GM21737 (cell line): ENCODE measurements at regions not wholly inside any gene's neighbourhood (a gene's known extent, or its start where the extent isn't known, plus 50 kb on each side); places are given as distances from the start of the nearest gene placed in this dataset.

Experiments
- ATAC-seq: cut with Tn5 transposase; IDR thresholded peaks from one replicate; pipeline ENCODE4 v1.9.1; 2021; ENCODE audit warnings: mild to moderate bottlenecking, moderate library complexity; ENCODE audit not compliant: unreplicated experiment

DNA sequence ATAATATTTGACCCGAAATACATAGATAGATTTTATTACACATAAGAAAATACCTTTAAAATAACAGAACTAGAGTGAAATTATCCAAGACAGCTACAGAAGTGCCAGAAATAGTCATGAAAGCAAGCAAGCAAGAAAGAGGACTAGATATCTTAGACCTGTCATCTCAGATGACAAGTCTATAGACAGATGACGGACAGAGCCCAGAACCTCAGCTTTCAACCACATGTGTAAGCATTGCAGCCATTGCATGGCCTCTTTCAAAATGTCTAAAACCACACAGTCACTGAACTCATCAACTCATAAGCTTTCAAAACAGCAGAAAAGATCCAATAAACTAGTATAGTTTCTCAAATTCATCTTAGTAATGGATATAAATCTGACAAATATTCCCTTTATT lies 59.8 kb upstream of the FHIT start:
- ATAC-seq: no peak

DNA sequence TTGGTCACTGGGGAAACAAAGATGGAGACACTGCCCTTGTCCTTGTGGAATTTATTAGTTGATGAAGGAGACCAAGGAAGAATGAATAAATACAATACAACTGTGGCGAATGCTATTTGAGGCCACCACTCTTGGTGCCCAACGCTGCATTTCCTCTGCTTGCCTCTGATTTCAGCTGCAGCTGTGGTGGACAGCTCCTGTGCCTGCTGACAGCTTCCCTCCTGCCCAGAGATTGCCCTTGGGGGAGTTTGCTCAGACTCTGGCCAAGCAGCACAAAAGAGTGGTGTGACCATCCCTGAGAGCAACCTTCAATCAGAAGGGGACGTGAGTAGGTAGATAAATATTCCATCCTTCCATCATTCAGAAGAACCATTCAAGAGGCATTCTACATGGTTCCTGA lies 64.6 kb upstream of the FHIT start:
- ATAC-seq: no peak

DNA sequence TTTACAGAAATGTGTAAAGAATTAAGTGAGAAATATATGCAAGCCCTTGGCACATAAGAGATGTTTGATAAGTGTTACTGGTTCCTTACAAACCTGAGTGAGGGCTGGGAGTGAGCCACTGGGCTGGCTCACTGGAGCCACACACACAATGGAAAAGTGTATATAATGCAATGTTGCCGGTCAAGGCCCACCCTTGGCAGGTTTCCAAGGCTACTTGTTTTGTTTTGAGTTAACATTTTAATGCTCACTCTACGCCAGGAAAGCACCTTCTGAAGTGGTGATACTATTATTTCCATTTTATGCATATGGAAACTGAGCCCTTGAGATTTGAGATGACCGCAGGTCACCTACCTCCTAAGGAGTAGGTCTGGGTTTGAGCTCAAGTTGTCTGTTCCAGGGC lies 71.8 kb upstream of the FHIT start:
- ATAC-seq: no peak

- no peak for ATAC-seq
Observed at GRCh38 chr3:61331929-61332552, 80.8 kb upstream of the FHIT start.

DNA sequence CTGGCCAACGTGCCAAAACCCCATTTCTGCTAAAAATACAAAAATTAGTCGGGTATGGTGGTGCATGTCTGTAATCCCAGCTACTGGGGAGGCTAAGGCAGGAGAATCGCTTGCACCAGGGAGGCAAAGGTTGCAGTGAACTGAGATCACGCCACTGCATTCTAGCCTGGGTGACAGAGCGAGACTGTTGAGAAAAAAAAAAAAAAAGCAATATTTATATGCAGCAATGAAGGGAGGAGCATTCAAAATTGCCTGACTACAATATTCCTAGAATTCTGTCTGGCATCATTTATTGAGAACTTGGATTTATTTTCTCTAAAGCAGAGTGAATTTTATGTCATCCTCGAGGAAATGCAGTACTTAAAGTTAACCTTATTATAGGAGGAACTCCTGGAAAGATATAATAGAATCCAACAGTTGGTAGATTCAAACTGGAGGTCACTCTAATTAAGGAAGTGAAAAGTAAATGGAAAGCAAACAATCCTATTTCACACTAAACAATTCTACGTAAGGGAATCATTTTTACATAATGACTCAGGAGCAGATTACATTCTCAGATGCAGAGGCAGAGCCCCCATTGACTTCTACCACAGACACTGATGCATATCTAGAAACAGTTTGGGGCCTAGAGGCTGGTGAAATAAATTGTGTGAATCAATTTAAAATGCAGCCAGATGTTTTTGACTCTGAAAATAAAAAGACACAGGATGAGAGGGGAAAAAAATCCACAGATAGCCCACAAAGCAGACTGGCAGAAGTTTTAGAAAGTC lies 82.1 kb upstream of the FHIT start:
- no peak for ATAC-seq

DNA sequence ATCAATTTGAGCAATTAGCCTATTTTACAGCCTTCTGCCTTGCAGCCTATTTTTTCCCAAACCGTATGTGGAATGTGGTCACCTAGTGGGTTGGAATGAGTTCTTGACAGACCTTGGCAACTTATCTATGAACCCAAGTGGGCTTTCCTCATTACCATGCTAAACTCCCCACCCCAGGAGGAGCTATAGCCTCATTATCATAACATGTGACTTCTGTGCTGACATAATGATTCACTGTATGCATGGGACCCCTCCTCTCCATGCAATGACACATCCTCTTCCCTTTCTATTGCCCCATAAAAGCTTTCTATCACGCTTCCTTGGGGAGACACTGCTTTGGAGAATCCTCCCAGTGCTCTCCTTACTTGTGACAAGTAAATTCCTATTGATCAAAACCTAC lies 83.5 kb upstream of the FHIT start:
- no peak for ATAC-seq

GRCh38 chr3:61340931-61341461 lies 89.7 kb upstream of the FHIT start:
- ATAC-seq: no peak

DNA sequence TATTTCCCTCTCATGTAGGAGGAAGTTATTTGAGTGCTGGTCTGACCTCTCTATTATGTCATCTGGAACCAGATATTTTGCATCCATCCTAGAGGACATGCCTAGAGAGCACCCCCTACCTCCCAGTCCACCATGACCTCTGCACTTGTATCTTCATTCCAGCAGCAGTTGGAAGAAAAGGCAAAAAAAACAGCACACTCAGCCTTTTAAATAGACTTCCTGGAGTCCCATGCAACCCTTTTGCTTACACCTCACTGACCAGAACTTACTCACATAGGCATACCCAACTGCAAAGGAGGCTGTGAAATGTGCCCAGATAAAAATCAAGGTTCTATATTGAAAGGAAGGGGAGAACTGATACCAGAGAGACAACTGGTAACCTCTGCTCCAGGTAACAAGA lies 92.3 kb upstream of the FHIT start:
- no peak for ATAC-seq

DNA sequence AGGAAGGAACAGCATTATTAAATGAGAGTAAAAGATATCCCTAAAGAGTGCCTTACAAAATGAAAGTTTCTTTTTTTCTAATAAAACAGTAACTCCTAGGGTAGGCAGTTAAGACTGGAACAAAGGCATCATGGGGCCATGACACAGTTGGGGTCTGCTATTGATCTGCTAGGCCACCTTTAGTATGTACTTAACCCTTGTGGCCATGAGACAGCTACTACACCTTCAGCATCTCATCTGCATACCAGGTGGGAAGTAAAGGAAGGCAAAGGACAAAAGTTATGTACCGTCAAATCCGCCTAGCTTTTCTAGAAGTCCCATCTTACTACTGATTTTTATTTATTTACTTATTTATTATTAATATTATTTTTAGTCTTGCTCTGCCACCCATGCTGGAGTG lies 93.8 kb upstream of the FHIT start:
- ATAC-seq: no peak

- ATAC-seq: no peak
Observed at GRCh38 chr3:61347981-61348380, 96.7 kb upstream of the FHIT start.

- no peak for ATAC-seq
Observed at GRCh38 chr3:61349717-61350116, 98.5 kb upstream of the FHIT start.

- no peak for ATAC-seq
Observed at GRCh38 chr3:61350782-61351309, 99.6 kb upstream of the FHIT start.

- ATAC-seq: no peak
Observed at GRCh38 chr3:61352306-61352705, 101.1 kb upstream of the FHIT start.

DNA sequence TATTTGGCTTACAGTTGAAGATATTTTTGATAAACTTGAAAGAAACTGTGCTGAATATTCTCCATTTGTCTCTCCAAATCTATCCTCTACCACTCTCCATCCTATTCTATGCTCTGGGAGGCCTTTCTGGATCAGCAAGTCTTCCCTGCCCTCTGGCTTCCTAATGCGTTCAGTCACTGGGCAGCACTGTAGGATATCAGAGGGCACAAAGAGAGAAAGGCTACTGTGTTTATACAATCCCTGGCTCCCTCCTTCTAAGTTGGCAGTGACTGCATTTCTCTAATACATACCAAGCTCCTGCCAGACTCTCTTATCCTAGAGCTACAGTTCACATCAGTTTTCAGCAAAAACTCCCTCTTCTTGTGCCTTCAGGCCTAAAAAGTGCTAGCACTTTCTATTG lies 102.1 kb upstream of the FHIT start:
- no peak for ATAC-seq

DNA sequence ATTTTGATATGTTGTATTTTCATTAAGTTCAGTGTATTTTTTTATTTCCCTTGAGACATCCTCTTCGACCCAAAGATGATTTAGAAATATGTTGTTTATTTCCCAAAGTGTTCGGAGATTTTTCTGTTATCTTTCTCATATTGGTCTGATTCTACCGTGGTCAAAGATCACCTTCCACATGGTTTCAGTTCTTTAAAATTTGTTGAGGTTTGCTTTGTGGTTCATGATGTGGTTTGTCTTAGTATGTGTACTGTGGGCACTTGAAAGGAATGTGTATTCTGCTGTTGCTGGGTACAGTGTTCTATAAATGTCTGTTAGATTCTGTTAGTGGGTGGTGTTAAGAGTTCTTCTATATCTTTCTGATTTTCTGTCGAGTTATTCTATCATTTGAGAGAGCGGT lies 103.4 kb upstream of the FHIT start:
- ATAC-seq: no peak

- ATAC-seq: no peak
Observed at GRCh38 chr3:61356685-61357084, 105.4 kb upstream of the FHIT start.

DNA sequence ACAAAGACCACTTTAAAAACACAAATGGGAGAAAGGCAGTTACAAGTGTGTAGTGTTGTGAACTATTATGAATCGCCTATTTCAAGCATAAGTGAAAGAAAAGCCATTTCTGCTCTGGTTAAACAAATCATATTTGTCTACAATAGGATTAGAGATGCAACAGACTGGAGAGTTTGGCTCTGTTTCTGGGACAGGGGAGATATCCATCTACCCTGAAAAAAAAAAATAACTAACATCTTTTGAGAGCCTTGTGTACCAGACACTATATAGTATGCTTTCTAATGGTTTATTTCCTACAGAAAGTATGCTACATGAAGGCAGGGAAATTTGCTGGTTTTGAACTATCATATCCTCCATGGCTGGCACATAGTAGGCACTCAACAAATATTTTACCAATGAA lies 106.7 kb upstream of the FHIT start:
- ATAC-seq: no peak

GRCh38 chr3:61358364-61358763 lies 107.1 kb upstream of the FHIT start:
- peak; percentile 100 for ATAC-seq

DNA sequence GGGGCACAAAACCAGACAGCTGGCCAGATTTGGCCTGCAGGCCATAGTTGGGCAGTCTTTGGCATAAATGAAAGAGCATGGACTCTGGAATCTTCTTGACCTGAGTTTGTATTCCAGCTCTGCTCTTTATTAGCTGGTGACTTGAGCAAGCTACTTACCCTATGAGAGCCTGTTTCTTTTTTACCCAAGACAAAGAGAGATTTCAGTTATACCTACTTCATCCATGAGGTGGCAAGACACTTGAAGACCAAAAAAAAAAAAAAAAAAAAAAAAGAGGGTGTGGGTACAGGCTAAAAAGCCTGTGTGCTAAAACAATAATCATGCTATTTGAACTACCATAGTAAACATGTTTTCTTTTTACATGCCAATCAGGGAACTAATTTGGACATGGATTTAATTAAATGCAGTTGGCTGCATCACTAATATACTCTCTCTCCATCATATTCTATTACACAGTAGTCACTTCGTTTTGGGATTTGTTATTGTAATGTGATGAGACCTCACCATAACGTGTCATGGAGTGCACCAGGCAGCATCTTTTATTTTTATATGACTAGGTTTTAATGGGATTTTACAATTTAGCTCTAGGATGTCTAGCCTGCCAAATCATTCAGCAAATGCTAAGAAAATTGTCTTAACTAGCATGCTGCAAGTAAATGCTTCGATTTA lies 109.2 kb upstream of the FHIT start:
- ATAC-seq: no peak

DNA sequence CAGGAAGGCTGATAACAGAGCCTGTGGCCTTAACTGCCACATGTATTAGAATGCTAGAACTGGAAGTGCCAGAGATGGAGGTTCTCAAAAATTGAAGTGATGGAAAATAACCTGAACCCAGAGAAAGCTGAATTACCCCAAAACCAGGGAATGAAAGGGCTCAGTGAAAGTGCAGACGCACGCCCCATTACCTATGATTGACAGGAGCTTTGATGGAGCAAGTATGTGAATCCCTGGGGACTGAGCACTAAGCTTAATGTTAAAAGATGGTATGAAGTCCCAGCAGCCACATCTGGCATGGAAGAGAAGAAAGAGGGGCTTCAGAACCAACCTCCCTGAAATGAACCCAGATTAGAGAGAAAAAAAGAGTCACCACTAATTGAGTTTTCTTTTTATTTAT lies 118.4 kb upstream of the FHIT start:
- no peak for ATAC-seq

DNA sequence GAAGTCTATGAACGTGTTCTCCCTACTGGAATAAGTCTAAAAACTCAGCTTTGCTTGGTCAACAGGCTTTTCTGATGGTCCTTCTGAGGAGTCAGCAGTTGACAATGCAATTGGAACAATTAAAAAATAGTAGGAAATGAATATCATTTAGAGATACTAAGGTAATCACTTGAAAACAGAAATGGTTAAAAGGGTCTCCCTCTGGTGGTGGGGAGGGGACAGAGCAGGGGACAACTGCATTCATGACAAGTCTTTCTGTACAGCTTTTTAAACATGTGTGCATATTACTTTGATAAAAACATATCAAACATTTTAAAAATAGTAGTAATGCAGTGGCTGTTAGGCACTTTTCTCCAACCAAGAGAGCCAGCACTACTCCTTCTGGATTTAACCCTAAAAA lies 119.9 kb upstream of the FHIT start:
- no peak for ATAC-seq

GRCh38 chr3:61372723-61373122 lies 121.5 kb upstream of the FHIT start:
- no peak for ATAC-seq
